Cardiac fibroblast (primary cell): ENCODE measurements at regions not wholly inside any gene's neighbourhood (a gene's known extent, or its start where the extent isn't known, plus 50 kb on each side); places are given as distances from the start of the nearest gene placed in this dataset.

Experiments
- DNase-seq, 2 donors: peaks; one replicate each; pipeline versions ENCODE4 v3.0.0 to v3.0.0-alpha.2; 2010; ENCODE audit warnings: low read depth in 2 of 2
- H3K4me3 ChIP-seq, 2 donors: replicated peaks in 1 of 2; 1 replicate in 1 of 2; 2 replicates in 1 of 2; pipeline ENCODE4 v1.5.1; 2011; ENCODE audit warnings: low read depth in 2 of 2, low read length in 2 of 2, mild to moderate bottlenecking in 2 of 2, moderate library complexity in 1 of 2
- TF ChIP-seq, protein P1 (sequence below): IDR thresholded peaks from one replicate; pipeline ENCODE4 v1.5.1; 2011; ENCODE audit warnings: low read depth, mild to moderate bottlenecking, low read length, inconsistent platforms

DNA sequence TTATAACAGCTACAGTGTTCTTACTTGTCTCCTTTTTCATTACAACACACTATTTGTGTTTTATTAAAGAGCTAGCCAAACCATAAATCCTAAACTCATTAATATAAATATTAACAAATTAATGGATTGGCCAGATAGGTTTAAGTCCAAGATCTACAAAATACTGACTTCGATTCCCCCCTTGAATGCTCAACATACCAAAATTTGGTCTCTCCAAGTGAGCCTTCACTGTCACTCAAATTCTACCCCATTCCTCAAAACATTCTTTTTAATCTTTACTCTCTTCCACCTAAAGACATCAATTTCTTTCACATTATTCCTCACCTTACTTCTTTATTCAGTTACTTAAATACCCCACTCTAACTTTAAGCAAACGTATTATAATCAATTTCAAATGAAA is 281.5 kb downstream of the ICOS start:
- DNase-seq: no peak
- TF ChIP-seq, protein P1, sequence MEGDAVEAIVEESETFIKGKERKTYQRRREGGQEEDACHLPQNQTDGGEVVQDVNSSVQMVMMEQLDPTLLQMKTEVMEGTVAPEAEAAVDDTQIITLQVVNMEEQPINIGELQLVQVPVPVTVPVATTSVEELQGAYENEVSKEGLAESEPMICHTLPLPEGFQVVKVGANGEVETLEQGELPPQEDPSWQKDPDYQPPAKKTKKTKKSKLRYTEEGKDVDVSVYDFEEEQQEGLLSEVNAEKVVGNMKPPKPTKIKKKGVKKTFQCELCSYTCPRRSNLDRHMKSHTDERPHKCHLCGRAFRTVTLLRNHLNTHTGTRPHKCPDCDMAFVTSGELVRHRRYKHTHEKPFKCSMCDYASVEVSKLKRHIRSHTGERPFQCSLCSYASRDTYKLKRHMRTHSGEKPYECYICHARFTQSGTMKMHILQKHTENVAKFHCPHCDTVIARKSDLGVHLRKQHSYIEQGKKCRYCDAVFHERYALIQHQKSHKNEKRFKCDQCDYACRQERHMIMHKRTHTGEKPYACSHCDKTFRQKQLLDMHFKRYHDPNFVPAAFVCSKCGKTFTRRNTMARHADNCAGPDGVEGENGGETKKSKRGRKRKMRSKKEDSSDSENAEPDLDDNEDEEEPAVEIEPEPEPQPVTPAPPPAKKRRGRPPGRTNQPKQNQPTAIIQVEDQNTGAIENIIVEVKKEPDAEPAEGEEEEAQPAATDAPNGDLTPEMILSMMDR: no peak
- no peak overlapping the region for H3K4me3 ChIP-seq

DNA sequence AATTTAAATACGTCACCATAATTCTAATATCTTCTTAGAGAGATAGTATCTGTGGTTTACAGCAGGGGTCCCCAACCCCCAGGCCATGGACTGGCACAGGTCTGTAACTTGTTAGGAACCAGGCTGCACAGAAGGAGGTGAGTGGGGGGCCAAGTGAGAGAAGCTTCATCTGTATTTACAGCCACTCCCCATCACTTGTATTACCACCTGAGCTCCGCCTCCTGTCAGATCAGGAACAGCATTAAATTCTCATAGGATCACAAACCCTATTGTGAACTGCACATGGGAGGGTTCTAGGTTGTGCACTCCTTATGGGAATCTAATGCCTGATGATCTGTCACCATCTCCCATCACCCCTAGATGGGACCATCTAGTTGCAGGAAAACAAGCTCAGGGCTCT is 282.6 kb downstream of the ICOS start:
- no peak for DNase-seq
- no peak overlapping the region for H3K4me3 ChIP-seq
- TF ChIP-seq, protein P1: no peak

DNA sequence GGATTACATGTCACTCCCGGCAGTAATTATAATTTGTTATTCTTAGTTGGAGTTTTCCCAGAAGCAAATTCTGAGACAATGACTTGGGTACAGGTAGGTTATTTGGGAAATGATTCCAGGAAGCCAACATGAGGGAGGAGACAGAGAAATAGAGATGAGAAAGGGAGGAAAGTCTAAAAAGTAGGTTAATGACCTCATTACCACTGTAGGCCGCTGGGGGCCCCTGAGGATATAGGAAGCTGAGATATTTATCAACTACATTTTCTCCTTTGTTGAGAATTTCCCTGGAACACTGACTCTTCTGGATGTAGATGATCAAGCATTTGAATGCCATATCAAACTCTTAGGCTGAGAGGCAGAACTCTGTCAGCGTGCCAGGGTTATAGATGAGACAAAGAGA is 284.3 kb downstream of the ICOS start:
- TF ChIP-seq, protein P1: no peak
- no peak for DNase-seq
- H3K4me3 ChIP-seq: no peak overlapping the region

DNA sequence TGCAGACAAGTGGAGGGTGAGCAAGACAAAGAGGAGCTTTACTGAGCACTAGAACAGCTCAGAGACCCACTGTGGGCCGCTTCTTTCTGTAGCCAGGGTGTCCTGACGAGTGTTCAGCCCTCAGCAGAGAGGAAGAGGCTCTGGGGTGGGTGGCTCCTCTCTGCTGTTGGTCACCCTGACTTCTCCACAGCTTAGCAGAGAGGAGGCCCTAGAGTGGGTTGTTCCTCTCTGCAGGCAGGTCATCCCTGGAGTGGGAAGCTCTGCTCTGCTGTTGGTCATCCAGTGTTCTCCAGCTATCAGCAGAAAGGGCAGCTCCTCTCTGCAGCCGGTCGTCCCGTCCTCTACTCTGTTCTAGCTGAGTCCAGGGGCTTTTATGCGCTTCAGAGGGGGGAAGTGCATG is 286.5 kb downstream of the ICOS start:
- no peak overlapping the region for H3K4me3 ChIP-seq
- TF ChIP-seq, protein P1: no peak
- DNase-seq: no peak

DNA sequence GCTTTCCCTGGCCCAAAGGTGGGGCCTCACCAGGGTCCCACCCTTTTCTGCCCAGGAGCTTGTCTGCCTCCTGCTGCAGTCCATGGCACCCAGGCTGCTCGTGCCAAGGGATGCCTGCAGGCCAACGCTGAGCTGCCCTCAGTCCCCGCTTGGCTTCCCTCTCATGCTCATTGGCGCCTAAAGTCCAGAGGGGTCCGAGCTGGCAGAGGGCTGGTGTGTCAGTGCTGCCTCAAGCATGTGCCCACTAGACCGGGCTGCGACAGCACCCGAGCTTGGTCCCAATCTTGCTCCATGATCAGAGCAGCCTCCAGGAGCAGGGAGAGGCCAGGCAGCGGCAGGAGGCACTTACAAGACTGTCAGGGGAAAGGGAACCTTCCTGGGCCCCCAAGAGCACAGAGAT is 287.0 kb downstream of the ICOS start:
- DNase-seq: no peak
- TF ChIP-seq, protein P1: no peak
- H3K4me3 ChIP-seq: no peak overlapping the region

DNA sequence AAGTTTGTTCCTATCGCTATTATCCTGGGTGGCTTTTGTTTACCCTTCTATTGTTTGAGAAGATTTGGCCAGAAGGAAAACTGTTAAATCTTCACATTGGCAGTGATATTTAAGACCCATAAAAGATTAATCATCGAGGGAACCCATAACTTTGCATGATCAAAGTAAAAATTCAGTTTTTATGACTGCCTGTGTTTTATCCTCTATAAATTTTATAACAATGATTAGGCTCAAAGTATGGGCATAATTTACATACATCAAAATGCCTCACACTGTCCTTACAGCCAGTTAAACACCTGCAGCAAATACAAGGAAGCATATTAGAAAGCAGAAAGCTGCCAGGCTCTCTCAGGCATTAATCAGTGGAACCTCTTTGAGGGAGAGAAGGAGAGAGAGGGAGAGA is 289.1 kb downstream of the ICOS start:
- DNase-seq: no peak
- H3K4me3 ChIP-seq: no peak overlapping the region
- TF ChIP-seq, protein P1: no peak

DNA sequence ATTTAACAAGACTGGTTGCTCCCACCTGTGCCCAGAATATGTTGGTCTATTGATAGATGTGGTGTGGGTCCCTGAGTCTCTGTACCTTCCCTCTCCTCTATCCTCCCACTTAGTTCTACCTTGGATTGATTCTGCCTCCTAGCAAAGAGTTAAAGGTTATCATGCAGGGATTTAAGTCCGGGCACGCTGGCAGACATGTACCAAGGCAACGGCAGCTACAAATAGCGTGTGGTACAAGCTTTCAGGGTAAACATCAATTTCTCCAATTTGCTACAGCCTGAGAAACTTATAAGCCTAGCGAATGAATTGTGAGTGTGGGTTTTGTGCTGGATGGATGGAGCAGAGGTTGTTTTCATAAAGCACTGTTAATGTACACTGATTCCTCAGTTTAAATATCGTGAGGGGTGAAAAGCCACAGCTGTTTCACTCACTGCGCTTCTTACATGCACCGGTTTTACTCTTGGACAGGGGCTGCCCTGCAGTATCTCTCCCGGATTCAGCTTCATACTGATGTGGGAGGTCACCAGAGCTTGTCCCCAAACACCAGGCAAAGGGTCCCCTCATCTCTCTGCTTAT is 289.8 kb downstream of the ICOS start:
- TF ChIP-seq, protein P1: no peak
- no peak for DNase-seq
- H3K4me3 ChIP-seq: no peak overlapping the region
